Embryonic facial prominence (tissue), 1 donor: ENCODE measurements at regions not wholly inside any gene's neighbourhood (a gene's known extent, or its start where the extent isn't known, plus 50 kb on each side); places are given as distances from the start of the nearest gene placed in this dataset.
"Not testable (repeated sequence)": the region's sequence is repeated elsewhere in the genome, so short reads cannot be mapped to it uniquely, and the experiment has no call there.

ENCODE experiments used
- DNase-seq: peaks from one replicate; pipeline ENCODE4 v3.0.0-alpha.2; 2016; ENCODE audit errors: extremely low spot score

DNA sequence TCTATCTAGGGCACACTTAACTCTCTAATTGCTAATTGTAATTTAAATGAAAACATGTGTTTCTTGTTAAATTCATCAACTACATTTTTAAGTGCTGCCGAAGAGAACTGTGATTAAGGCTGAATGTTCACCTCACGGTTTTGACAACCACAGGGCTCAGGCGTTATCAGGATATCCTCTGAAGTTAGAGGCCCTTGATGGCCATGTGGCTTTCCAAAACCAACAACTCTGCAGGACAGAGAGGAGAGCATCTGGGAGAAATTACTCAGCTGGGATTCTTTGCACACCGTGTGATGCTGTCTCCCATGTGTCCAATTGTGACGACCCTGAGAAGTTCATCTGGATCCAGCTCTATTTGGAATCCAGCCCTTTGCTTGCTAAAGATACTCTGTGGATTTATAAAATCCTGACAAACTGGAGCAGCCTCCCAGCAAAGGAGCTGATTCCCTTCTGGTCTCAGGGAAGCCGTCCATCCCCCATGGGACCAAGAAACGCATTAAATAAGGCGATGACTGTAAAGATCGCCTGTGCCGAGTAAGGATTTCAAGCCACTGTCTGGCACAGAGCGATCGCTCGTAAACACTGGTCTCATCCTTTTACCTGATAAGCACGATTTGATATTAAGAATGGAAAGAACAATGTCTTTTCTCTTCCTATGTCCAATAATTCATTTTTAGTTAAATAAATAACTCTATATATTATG lies 401.1 kb downstream of the CD83 start:
- DNase-seq: no peak

- DNase-seq: no peak
Measured at GRCh38 chr6:14520029-14520428, 402.5 kb downstream of the CD83 start.

DNA sequence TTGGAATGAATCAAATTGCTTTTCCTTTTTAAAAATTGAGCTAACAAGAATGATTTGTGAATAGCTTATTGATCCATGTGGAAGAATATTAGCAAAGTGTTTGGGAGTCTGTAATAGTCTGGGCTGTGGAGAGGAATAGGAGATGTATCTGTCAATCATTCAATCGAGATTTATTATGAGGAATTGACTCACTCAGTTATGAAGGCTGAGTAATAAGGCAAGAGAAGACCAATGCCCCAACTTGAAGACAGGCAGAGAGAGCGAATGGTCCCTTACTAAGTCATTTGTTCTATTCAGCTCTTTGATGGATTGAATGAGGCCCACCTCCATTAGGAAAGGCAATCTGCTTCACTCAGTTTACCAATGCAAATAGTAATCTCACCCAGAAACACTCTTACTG lies 403.0 kb downstream of the CD83 start:
- DNase-seq: no peak

GRCh38 chr6:14521141-14521540 lies 403.6 kb downstream of the CD83 start:
- no peak for DNase-seq

- DNase-seq: not testable (repeated sequence)
Measured at GRCh38 chr6:14521861-14522260, 404.3 kb downstream of the CD83 start.

- no peak for DNase-seq
Measured at GRCh38 chr6:14524319-14524718, 406.7 kb downstream of the CD83 start.

GRCh38 chr6:14530385-14530784 lies 412.8 kb downstream of the CD83 start:
- DNase-seq: no peak

DNA sequence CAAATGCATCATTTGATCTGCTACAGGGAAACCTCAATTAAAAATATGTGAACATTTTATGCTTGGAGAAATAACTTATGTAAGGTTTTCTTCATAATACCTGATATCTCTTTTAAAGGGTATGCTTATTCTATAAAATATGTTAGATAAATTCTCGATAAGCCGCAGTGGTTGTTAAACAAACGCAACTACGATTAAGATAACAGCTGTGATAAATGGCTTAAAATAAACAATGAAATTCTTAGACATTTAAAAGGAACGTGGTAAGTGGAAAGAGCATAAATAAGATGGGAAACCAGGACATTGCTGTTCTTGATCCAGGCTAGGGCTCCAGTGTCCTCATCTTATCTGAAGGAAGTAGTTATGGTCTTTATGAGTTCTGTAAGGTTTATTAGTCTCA lies 415.9 kb downstream of the CD83 start:
- DNase-seq: no peak

GRCh38 chr6:14537030-14537429 lies 419.5 kb downstream of the CD83 start:
- no peak for DNase-seq

DNA sequence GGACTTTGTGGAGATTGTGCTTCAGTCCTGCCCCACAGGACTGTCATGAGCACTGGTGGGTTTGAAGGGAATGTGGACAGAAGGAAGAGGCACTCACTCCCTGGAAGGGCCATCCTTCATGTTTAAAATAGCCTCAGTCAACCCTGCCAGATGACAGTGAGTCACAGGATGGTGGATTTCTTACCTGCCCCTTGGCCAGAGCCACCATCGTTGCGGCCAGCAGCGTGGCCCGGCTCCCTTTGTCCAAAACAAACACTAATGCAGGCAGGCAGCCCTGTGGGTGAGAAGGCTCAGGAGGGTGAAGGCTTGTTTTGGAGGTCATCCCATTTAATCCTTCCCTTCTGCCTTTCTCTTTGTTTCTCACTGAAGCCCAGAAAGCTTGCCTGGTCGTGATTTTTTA lies 422.7 kb downstream of the CD83 start:
- DNase-seq: no peak

GRCh38 chr6:14540810-14541540 lies 423.4 kb downstream of the CD83 start:
- DNase-seq: no peak

DNA sequence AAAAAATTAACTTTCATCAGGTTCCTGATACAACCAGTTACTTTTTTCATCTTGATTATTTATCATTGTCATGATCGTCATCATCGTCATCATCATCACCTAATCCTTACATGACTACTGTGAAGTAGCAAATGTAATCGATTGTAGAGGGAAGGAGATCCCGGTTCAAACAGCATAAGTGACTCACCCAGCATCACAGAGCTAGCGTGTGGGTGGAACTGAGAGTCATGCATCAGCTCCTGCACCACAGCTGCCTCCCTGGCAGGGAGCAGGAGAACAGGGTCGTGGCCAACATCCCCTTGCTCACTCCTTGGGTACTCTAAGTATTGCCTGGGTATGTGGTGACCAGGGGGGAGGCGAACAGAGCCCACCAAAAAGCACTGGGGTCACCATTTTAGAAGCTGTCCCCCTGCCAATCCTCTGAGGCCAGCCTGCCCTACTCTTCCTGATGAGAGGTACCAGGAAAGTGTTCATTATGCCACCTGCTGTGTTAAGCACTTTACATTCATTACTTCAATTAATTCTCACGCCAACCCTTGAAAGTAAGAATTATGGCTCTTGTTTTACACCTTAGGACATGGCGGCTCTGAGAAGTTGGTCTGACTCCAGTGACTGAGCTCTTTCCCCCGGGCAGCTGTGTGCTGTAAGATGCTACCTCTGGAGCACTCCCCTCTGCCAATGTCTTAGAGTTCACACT lies 425.2 kb downstream of the CD83 start:
- no peak for DNase-seq

DNA sequence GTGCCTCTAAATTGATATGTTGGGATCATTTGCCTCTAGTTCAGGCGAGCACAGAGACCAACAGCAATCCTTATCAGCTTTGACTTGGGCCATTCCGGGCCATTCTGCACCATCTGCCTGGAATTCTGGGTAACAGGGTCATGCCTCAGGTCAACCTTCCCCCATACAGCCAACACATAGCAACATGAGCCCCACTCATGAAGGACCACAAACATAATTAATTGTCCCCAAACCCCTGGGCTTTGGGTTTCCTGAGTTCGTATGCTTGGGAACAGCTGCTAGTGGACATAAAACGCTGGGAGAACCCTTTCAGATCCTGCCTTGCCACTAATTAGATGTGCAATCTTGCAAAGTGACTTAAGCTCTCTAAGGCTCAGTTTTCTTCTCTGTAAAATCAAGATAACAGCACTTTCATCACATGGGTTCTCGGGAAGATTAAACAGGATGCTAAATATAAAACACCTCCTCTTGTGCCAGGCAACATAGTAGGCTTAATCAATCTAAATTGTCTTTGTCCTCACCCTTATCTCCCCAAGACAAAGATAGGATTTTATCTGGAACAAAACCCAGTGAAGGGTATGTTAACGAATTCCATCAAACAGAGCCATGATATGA lies 426.5 kb downstream of the CD83 start:
- DNase-seq: no peak

DNA sequence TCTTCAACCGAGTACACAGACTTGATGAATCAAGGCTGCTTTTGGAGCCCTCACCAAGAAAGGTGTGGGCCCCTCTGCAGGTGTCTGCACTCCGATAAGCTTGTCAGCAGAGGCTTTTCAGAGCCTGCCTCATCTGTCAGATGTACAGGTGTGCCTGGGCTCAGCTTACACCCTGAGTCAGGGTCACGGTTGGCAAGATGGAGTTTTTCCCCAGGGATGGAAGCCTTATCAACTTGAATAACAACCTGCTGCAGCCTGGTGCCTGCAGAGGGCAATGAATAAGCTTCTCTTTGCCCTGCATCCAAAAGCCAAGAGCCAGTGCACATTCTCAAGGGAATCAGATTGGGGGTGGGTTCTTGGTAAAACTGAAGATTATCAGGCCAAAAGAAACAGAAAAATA lies 427.1 kb downstream of the CD83 start:
- DNase-seq: no peak

- no peak for DNase-seq
Measured at GRCh38 chr6:14545496-14545895, 427.9 kb downstream of the CD83 start.

GRCh38 chr6:14546036-14546435 lies 428.5 kb downstream of the CD83 start:
- no peak for DNase-seq

- no peak for DNase-seq
Measured at GRCh38 chr6:14547284-14547998, 429.9 kb downstream of the CD83 start.

DNA sequence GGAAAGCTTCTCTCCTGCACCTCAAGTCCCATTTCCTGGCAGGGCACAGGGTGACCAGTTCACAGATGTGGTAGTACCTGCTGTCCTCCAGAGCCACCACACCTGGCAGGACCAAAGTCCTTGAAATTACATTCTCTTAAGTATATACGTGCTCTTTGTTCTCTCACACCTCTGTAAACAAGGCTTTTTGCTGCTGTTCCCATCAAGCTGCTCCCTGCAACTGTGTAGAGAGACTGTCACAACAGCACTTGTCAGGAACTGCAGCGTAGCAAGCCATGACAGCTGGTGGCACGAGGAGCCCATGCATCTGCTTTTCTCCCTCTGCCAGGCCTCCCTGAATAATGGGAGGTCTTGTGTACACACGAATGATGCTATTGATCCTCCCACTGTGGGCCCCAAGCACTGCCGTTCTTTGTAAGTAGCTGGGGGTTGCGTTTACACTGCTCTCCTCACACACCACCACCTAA lies 431.8 kb downstream of the CD83 start:
- DNase-seq: no peak

- DNase-seq: no peak
Measured at GRCh38 chr6:14549871-14550270, 432.3 kb downstream of the CD83 start.

DNA sequence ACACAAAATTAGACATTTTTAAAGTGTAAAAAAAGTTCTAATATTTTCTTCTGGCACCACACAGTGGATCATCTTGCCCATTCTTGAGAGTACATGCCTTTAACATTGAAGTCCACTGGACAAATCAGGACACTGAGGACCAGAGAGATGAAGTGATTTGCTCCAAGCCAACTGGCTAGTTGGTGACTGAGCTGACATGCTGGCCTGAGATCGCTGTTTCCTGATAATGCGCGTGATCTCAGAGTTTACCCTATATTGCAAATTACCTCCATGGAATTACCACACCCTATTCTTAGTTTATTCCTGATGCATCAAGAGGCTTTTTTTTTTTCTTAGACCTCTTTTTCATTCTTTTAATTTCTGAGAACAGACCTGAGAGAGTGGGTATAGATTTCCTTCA lies 432.8 kb downstream of the CD83 start:
- DNase-seq: no peak

GRCh38 chr6:14550822-14551221 lies 433.2 kb downstream of the CD83 start:
- no peak for DNase-seq

- DNase-seq: not testable (repeated sequence)
Measured at GRCh38 chr6:14551601-14552000, 434.0 kb downstream of the CD83 start.
